ENCODE measurements at regions not wholly inside any gene's neighbourhood (a gene's known extent, or its start where the extent isn't known, plus 50 kb on each side); places are given as distances from the start of the nearest gene placed in this dataset.
"Not testable (repeated sequence)": the region's sequence is repeated elsewhere in the genome, so short reads cannot be mapped to it uniquely, and the experiment has no call there.

DNA sequence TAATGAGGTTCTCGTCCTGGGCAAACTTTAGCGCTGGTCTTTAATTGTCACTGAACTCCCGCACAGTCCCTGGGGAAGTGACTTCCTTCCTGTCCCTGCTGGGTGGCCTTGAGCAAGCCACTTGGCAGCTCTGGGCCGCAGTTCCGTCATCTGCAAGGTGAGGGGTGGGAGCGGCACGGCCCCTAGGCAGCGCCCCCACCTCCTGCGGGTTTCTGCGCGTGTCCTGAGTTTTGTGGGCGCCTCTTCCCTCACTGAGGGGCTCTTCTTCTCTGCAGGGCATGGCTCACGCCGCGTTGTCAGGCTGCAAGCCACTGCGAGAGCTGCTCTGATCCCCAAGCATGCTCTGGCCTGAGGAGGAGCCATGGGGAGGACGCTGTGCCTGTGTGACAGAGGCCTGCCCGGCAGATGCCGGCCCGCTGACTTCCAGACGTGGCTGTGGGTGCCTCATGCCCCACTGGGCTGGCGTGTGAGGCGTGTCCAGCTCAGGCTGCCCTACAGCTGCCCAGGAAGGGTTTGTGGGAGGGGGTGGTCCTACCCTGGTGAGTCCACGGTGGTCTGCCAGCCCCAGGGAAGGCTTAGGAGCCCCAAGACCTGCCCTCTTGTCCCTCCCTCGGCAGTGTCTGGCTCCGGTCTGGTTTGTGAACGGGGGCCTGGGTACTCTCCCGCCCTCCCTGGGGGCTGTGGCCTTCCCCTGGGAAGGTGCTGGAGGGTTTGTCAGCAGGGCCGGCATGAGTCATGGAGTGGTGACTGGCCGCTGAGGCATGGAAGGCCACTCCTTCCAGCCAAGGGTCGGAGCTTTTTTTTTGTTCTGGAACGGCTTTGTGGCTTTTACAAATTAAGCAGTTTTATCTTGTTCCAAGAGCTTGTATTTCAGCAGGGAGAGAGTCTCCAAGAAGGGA lies 182.0 kb downstream of the SEC14L1 start:
- DNase-seq, result no peak

DNA sequence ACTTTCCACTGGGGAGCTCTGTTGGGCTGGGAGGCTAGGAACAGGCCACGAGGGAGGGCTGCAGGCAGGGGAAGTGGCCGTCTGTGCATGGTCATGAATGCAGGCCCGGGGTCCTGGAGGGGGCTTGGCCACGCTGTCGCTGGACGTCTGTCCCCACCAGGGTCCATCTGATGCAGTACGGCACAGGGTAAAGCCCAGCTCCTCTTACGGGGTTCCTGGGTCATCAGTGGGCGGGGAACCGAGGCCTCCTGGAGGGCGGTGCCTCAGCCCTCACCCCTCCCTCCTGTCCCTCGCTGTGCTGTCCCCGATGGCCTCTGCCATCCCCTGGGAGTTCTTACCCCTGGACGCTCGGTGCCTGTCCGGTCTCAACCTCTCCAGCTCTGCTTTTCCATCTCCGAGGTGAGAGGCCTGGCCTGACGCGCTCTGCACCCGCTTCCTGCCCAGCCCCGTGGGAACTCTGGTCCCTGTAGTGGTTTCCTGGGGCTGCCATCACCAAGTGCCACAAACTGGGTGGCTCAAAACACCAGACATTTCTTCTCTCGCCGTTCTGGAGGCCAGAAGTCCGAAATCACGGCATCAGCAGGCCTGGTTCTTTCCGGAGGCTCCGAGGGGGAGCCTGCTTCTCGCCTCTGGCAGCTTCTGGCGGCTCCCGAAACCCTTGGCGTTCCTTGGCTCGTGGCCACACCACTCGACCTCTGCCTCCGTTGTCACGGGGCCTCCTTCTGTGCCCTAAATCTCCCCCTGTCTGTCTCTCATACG lies 182.8 kb downstream of the SEC14L1 start:
- DNase-seq, result no peak

DNA sequence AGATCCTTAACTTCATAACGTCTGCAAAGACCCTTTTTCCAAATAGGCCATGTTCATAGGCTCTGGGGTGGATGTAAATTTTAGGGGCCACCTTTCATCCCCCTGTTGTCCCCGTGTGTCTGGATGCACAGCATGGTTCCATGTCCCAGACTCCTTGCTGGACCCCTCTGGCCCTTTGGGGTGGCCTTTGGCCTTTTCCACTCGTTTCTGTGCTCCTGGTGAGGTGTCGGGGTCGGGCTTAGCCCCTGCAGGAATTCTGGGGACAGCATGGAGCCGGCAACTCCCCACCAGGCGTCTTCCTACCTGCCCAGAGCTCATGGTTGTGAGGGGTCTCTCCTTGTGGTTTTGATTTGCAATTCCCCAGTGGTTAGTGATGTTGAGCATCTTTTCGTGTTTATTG lies 183.5 kb downstream of the SEC14L1 start:
- no peak for DNase-seq

DNA sequence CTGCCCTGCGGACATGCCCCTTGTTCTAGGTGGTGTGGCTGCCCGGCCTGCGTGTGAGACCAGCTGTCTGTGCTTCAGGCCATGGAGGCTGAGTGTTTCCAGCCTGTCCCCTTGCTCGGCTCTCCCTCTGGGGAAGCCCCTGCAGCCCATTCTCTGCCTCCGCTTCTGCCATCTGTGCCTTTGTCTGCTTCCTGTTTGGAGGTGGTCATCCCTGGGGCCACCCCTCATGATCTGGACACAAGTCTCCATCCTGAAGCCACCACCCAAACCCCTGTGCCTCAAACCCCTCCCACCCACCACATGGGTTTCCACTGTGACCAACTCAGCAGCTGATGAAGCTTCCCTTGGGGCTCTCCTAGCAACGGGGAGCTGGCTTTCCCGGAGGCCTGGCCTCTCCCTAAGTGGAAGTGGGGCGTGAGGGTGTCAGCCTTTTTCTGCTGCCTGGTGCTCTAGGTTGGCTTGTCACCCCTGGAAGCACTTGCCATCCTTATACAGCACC lies 184.9 kb downstream of the SEC14L1 start:
- no peak for DNase-seq

DNA sequence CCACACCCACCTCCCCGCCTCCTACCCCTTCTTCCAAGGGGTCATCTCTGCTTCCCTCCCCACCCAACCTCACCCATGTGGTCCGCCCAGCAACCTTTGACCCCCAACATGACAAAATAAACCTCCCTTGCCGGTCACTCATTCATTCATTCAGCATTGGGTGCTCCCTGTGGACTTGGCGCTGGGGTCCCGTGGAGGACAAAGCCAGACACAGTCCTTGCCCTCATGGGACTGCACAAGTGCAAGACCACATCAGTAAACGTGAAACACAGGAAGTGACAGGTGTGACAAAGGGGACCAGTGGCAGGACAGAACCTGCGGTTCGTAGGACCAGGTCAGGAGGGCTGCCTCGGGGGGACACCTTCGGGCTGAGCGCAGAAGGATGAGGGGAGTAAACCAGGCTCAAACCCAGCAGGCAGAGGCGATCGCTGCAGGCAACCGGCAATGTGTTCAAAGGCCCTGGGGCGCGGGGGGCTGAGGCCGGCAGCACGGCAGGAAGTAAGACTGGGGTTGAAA lies 185.4 kb downstream of the SEC14L1 start:
- no peak for DNase-seq

DNA sequence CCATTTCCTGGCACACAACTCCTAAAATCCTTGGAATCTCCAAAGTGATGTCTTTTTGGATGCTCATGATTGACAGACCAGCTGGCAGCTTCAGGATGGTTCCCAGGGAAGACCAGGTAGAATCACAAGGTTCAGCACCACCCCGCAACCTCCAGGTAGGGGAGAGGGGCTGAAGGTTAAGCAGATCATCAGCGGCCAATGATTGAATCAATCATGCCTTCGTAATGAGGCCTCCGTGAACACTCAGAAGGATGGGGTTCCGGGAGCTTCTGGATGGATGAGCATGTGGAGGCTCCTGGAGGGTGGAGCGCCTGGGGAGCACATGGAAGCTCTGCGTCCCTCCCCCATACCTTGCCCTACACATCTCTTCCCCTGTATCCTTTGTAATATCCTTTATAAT lies 185.9 kb downstream of the SEC14L1 start:
- DNase-seq, result no peak

DNA sequence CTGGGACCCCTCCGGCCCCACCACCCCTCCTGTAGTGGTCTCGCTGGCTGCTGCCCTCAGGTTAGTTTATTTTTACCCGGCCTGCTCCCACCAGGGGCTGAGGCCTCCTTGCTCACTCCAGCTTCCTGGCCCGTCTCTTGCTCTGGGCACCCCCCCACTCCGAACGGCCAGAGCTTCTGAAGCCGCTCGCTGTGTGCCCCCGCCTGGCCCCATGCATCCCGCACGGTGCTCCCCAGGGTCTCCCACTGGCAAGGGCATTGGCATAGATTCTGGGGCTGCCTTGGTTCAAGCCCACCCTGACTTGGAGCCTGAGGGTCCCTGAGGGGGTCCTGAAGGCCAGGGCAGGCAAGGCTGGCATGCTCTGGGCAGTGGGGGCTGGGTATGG lies 186.4 kb downstream of the SEC14L1 start:
- DNase-seq, result no peak

DNA sequence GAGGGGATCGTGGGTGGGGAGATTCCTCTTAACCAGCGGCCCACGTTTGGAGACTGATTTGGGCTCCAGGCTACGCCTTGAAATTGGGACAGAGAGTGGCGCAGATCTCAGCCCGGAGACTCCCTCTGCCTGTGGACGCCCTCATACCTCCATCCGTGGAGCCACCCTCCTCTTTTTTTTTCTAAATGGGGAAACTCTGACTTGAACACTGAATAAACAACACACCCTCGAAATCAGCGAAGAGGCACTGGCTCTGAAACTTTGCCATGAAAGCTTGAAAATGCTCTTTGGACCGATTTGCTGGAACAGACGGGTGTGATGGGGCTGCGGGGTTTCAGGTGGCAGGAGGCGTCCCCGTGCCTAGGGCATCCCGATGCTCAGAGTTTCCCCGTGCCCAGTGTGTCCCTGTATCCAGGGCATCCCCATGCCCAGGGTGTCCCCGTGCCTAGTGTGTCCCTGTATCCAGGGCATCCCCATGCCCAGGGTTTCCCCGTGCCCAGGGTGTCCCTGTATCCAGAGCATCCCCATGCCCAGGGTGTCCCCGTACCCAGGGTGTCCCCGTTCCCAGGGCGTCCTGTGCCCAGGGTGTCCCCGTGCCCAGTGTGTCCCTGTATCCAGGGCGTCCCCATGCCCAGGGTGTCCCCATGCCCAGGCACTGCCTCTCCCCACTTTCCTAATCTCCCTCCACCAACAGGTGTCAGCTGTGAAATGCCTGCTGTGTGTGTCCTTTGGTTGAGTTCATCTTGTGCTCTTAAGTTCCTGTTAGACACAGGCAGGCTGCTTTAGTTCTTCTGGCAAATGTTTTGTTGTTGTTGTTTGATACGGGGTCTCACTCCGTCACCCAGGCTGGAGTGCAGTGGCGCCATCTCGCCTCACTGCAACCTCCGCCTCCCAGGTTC lies 187.0 kb downstream of the SEC14L1 start:
- no peak for DNase-seq

DNA sequence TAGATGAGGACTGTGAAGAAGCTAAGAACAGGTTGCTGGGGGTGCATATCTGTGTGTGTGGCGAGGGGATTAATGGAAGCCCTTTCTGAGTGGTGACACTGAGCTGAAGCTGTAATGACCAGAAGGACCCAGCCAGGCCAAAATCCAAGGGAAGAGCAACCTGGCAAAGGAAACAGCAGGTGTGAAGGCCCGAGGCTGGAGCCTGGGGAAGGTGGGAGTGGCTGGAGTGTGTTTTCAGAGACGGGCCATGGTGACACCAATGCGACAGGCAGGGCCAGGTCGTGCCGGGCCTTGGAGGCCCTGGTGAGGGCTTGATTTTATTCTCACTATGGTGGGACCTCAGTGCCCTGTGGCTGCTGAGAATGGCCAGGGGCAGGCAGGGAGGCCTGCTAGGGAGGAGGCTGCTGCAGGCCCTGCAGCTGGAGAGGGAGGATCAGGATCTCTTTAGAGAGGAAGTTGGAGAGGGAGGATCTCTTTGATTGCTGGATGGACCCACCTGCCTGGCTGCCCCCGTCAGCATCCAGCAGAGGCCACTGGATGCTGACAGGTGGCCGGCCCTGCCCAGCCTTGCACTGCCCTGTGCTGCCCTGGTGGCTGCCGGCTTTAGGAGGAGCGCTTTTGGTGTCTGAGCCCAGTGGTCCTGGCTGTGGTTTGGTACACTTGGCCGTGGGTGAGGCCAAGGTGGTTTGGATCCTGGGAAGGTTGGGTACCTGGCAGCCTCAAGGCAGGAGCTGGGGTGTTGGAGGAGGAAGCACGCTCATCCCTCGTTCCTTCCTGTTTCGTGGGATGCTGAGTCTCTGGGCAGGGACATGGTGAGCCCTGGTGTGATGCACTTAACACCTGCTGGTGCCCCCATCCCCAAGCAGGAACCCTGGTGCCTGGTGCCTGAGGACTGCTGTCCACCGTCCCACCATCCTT lies 188.3 kb downstream of the SEC14L1 start:
- no peak for DNase-seq

DNA sequence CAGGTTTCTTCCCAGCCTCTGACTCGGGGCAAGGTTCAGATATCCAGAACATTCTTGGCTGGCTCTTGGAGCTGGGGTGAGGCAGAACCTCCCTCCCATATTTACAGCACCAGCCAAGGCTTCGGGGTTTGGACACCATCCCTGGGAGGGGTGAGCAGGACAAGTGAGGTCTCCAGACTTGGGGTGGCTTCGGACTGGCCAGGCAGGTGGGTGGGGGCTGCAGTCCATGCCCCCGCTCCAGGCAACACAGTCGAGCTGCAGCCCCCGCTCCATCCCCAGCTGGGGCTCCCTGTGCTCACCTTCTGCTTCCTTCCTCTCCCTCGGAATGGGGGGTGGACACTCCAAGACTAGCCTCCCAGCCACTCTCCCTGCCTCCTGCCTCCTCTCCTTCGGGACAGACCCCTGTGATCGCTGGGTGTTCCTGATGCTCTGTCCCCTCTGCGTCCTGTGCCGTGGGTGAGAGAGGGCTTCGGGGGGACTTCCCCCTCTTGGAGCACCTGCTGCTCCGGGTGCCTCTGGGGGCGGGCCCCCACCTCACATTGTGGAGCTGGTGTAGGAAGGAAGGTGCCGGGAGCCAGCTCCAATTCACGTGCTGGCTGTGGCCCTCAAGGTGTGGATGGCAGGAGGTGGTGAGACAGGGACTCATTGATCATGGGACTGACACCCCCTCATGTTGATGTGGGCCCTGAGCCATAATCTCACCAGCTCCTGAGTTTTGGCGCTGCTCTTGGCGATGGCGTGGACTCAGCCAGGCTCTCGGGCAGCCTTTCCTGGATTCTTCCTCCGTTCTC lies 189.2 kb downstream of the SEC14L1 start:
- no peak for DNase-seq

DNA sequence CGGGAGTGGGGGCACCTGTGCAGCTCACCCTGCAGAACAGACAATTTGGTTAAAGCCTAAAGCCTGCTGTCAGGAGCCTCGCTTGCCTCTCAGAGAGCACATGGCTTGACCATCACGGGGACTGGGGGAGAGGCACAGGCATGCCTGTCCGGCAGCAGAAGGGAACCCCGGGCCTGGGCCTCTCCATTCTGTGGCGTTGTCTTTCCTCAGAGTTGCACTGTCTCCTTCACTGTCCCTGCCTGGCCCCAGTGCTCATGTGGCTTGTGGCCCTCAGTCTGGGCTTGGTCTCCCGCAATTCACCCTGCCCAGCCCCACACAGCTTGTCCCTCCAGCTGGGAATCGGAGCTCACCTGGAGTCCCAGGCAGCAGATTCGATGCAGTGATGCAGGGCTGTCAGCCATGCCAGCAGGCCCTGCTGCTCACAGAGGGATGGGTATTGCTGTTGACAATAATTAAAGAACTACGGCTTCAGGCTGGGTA lies 189.9 kb downstream of the SEC14L1 start:
- DNase-seq, result no peak

DNA sequence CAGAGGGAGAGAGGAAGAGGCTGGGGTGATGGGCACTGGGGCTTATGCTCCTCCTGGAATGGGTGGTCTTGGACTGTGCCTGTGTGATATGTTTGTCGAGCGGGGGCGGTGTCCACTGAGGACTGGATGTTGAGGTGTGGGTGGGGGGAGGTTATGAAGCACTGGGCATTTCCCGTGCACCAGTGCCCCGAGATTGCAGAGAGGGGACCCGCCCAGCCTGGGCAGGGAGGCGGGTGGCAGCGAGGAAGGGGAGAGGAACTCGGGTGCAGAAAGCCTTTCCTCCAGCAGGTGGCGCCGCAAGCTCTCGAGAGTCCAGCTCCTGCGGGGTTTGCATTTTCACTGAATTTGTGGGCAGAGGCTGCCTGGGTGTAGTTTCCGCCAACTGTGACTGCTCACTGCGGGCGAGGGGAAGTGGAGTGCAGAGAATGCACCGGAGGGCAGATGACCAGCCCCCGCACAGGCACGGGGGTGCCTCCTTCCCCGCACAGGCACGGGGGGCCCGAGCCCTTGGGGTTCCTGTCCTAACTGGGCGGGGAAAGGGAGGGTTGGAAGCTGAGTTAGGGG lies 190.6 kb downstream of the SEC14L1 start:
- DNase-seq, result peak; percentile 69

DNA sequence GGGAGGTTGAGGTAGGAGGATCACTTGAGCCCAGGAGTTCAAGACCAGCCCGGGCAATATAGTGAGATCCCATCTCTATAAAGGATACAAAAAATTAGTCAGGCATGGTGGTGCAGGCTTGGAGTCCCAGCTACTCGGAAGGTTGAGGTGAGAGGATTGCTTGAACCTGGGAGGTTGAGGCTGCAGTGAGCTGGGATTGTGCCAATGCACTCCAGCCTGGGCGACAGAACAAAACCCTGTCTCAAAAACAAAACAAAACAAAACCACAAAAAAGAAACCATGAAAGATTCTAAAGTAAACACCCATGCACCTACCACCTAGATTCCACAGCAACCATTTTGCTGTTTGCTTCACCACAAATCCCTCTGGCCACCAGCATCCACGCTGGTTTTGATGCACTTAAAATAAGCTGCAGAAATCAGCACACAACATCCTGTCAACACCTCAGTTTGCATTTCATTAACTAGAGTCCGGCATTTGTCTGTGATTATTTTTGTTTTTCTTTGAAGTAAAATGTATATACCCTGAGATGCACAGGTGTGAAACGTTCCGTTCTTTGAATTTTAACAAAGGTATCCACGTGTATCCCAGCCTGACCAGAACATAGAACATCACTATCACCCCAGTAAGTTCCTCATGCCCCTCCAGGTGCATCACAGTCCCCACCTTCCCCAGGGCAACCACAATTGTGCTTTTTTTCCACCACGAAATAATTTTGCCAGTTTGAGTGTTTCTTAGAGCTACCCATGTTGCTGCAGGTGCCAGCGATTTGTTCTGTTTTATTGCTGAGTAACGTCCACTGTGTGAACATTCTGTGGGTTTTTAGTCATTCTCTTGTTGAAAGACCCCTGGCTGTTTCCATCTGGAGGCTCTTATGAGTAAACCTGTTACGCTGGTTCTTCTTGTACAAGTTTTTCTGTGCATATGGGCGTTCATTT lies 191.5 kb downstream of the SEC14L1 start:
- no peak for DNase-seq

DNA sequence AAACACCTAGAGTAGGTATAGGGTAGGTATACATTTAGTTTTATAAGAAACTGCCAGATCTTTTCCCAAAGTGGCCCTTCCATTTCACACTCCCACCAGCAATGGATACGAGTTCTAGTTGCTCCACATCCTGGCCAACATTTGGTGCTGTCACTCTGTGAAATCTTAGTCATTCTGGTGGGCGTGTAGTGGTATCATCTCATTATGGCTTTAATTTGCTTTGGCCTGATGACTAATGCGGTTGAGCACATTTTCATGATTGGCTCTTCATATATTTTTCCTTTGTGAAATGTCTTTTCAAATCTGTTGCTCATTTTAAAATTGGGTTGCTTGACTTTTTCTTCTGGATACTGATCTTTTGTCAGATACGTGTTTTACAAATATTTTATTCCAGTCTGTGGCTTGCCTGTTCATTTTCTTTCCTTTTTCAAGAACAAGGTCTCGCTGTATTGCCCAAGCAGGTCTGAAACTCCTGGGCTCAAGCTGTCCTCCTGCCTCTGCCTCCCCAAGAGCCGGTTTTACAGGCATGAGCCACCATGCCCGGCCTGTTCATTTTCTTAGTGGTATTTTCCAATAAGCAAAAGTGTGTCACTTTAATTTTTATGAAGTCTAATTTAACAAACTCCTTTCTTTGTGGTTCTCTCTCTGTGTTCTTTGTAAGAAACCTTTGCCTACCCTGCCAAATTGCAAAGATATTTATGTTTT lies 192.4 kb downstream of the SEC14L1 start:
- no peak for DNase-seq

DNA sequence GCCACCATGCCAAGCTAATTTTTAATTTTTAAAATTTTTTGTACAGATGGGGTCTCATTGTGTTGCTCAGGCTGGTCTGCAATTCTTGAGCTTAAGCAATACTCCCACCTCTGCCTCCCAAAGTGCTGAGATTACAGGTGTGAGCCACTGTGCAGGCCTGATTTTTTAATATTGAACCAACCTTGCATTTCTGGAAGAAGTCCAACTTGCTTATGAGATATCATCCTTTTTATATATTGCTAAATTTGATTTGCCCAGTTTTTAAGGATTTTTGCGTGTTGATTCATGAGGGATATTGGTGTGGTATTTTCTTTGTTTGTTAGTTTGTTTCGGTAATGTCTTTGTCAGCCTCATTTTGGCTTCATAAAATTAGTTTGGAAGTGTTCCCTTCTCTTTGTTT lies 196.4 kb downstream of the SEC14L1 start:
- DNase-seq, result no peak

DNA sequence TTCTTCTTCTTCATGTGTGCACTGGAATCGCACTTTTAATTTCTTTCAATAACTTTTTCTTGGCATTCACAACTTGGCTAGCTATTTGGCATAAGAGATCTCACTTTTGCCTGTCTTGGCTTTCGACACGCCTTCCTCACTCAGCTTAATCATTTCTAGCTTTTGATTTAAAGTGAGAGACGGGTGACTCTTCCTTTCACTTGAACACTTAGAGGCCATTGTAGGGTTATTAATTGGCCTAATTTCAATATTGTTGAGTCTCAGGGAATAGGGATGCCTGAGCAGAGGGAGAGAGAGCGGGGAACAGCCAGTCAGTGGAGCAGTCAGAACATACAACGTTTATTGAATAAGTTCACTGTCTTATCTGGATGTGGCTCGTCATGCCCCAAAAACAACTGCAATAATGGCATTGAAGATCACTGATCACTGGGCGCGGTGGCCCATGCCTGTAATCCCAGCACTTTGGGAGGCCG lies 200.3 kb downstream of the SEC14L1 start:
- DNase-seq, result no peak

DNA sequence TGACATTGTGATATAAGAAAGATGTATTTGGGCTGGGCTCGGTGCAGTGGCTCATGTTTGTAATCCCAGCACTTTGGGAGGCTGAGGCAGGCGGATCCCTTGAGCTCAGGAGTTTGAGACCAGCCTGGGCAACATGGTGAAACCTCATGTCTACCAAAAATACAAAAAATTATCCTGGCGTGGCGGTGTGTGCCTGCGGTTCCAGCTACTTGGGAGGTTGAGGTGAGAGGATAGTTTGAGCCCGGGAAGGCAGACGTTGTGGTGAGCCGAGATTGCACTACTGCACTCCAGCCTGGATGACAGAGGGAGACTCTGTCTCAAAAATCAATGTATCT lies 201.9 kb downstream of the SEC14L1 start:
- DNase-seq, result not testable (repeated sequence)

DNA sequence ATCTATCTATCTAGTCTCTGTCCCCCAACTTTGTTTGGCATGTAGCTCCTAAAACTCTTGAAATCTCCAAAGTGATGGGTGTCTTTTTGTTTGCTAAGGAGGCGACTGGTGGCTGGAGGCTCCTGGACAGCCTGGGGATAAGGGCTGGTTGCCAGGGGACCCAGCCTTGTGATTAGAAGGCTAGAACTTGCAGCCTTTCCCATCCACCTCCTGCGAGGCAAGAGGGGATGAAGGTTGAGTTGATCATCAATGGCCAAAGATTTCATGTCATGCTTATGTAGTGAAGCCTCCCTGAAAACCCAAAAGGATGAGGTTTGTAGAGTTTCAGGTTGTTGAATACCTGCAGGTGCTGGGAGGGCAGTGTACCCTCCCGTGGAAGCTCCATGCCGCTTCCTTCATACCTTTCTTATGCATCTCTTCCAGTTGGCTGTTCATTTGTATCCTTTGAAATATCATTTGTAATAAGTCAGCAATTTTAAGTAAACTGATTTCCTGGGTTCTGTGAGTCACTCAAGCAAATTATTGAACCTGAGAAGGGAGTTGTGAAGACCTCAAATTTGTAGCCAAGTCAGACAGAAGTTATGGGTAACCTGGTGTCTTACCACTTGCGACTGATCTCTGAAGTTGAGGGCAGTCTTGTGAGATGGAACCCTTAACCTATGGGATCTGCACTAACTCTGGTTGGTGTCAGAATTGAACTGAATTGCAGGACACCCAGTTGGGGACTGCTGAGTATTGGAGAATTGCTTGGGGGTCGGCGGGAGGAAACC lies 202.4 kb downstream of the SEC14L1 start:
- no peak for DNase-seq
